Endodermal cell (in vitro differentiated cells): ENCODE measurements at regions not wholly inside any gene's neighbourhood (a gene's known extent, or its start where the extent isn't known, plus 50 kb on each side); places are given as distances from the start of the nearest gene placed in this dataset.

Experiments used
- DNase-seq: peaks from one replicate; pipeline ENCODE4 v3.0.0-alpha.2; 2017
- H3K27ac ChIP-seq: 2 replicates; pipeline ENCODE4 v1.5.1; 2013; ENCODE audit warnings: mild to moderate bottlenecking, low read depth, low read length, moderate library complexity
- H3K27me3 ChIP-seq: 2 replicates; pipeline ENCODE4 v1.6.1; 2013; ENCODE audit warnings: mild to moderate bottlenecking, low read length, moderate library complexity; ENCODE audit not compliant: insufficient read depth, control insufficient read depth, poor library complexity, severe bottlenecking
- H3K36me3 ChIP-seq: 2 replicates; pipeline ENCODE4 v1.7.0; 2013; ENCODE audit warnings: mild to moderate bottlenecking, low read length, moderate library complexity; ENCODE audit not compliant: control insufficient read depth, insufficient read depth
- H3K4me1 ChIP-seq: one replicate; pipeline ENCODE4 v1.7.0; 2013; ENCODE audit warnings: low read length; ENCODE audit not compliant: control insufficient read depth, insufficient read depth
- H3K4me3 ChIP-seq: 2 replicates; pipeline ENCODE4 v1.5.1; 2013; ENCODE audit warnings: mild to moderate bottlenecking, low read length, moderate library complexity
- H3K9ac ChIP-seq: 2 replicates; pipeline ENCODE4 v1.6.1; 2013; ENCODE audit warnings: mild to moderate bottlenecking, low read length, moderate library complexity; ENCODE audit not compliant: poor library complexity, severe bottlenecking; ENCODE audit errors: extremely low read depth
- H3K9me3 ChIP-seq: 2 replicates; pipeline ENCODE4 v1.6.1; 2013; ENCODE audit warnings: mild to moderate bottlenecking, low read length, moderate library complexity; ENCODE audit not compliant: control insufficient read depth
- H3K27ac Mint-ChIP-seq: 2 replicates; pipeline ENCODE4 v1.8.0; 2020; ENCODE audit warnings: mixed read lengths
- H3K27me3 Mint-ChIP-seq: 2 replicates; pipeline ENCODE4 v1.8.0; 2021; ENCODE audit warnings: mild to moderate bottlenecking, mixed read lengths; ENCODE audit not compliant: insufficient read depth
- H3K36me3 Mint-ChIP-seq: 2 replicates; pipeline ENCODE4 v1.8.0; 2020; ENCODE audit warnings: low read depth, mixed read lengths
- H3K4me1 Mint-ChIP-seq: 2 replicates; pipeline ENCODE4 v1.8.0; 2020; ENCODE audit warnings: mixed read lengths
- H3K4me3 Mint-ChIP-seq: 2 replicates; pipeline ENCODE4 v1.8.0; 2020; ENCODE audit warnings: mild to moderate bottlenecking, moderate library complexity, mixed read lengths
- H3K9me3 Mint-ChIP-seq: 2 replicates; pipeline ENCODE4 v1.8.0; 2020; ENCODE audit warnings: mild to moderate bottlenecking, mixed read lengths
- CTCF ChIP-seq: fragments of 200-600 bp; sonication (generic); conservative IDR thresholded peaks from 2 replicates; pipeline ENCODE4 v1.5.0; 2021; ENCODE audit warnings: antibody characterized with exemption, mild to moderate bottlenecking
- WGBS, 2 experiments: methylation state at CpG; one replicate each; pipeline versions ENCODE4 v1.1.5 to v1.1.7; 2013; ENCODE audit warnings: missing lambda C conversion rate in 2 of 2, mixed read lengths in 1 of 2; ENCODE audit not compliant: insufficient coverage in 1 of 2, insufficient read length in 1 of 2; 5-methylcytosine and 5-hydroxymethylcytosine counted together

- no peak overlapping the region for H3K4me3 Mint-ChIP-seq
- no peak for TF ChIP-seq CTCF
- H3K36me3 Mint-ChIP-seq = peaks cover 4% of the 10 kb centered on the region
- no peaks in the 10 kb centered on the region for H3K9me3 ChIP-seq
- H3K27ac Mint-ChIP-seq = no peak overlapping the region
- H3K36me3 ChIP-seq = peaks cover 4% of the 10 kb centered on the region
- 92 to 93% methylated on average over 12 of the region's 12 CpGs for WGBS, 2 experiments
- no peaks in the 10 kb centered on the region for H3K4me1 ChIP-seq
- H3K4me3 ChIP-seq = no peak overlapping the region
- no peaks in the 10 kb centered on the region for H3K27me3 ChIP-seq
- H3K9me3 Mint-ChIP-seq = no peaks in the 10 kb centered on the region
- peaks cover 7% of the 10 kb centered on the region for H3K4me1 Mint-ChIP-seq
- no peaks in the 10 kb centered on the region for H3K27me3 Mint-ChIP-seq
- H3K27ac ChIP-seq = no peak overlapping the region
- no peak overlapping the region for H3K9ac ChIP-seq
- no peak for DNase-seq
These were observed 55.1 kb upstream of the ZNF281 start for GRCh38 chr1:200464784-200465400.
